MM.1S (cell line): ENCODE measurements at regions not wholly inside any gene's neighbourhood (a gene's known extent, or its start where the extent isn't known, plus 50 kb on each side); places are given as distances from the start of the nearest gene placed in this dataset.

Experiments used
- EZH2 ChIP-seq: fragments of 300-600 bp; sonication (generic); optimal IDR thresholded peaks from 2 replicates; pipeline ENCODE3; 2017; ENCODE audit warnings: low read depth, mild to moderate bottlenecking, antibody characterized with exemption, low read length, mixed read lengths
- EZH2phosphoT487 ChIP-seq: fragments of 300-600 bp; sonication (generic); IDR thresholded peaks from 2 replicates; pipeline ENCODE4 v1.6.1; 2018; ENCODE audit warnings: antibody characterized with exemption, low read length
- TF ChIP-seq, protein P1 (sequence below): fragments of 300-600 bp; sonication (generic); IDR thresholded peaks from 2 replicates; pipeline ENCODE4 v1.5.1; 2016; ENCODE audit warnings: antibody characterized with exemption, low read length, mixed read lengths

- TF ChIP-seq, protein P1, sequence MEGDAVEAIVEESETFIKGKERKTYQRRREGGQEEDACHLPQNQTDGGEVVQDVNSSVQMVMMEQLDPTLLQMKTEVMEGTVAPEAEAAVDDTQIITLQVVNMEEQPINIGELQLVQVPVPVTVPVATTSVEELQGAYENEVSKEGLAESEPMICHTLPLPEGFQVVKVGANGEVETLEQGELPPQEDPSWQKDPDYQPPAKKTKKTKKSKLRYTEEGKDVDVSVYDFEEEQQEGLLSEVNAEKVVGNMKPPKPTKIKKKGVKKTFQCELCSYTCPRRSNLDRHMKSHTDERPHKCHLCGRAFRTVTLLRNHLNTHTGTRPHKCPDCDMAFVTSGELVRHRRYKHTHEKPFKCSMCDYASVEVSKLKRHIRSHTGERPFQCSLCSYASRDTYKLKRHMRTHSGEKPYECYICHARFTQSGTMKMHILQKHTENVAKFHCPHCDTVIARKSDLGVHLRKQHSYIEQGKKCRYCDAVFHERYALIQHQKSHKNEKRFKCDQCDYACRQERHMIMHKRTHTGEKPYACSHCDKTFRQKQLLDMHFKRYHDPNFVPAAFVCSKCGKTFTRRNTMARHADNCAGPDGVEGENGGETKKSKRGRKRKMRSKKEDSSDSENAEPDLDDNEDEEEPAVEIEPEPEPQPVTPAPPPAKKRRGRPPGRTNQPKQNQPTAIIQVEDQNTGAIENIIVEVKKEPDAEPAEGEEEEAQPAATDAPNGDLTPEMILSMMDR, result no peak
- no peak for TF ChIP-seq EZH2
- no peak for TF ChIP-seq EZH2phosphoT487
Measured at GRCh38 chr5:171724468-171725204, 61.0 kb upstream of the SMIM23 start.
